ENCODE measurements at regions not wholly inside any gene's neighbourhood (a gene's known extent, or its start where the extent isn't known, plus 50 kb on each side); places are given as distances from the start of the nearest gene placed in this dataset.

GRCh38 chr5:67401172-67401571, 204.6 kb upstream of the CD180 start:
- TF ChIP-seq CTCF (IDR thresholded peaks at IDR 0.05; ENCODE audit: insufficient read depth, low read depth, low read length) (no peak), EZH2 (IDR thresholded peaks at IDR 0.05; ENCODE audit: insufficient read depth, low read length) (no peak)

Measured in astrocyte (in vitro differentiated cells and primary cell).